ENCODE measurements at regions not wholly inside any gene's neighbourhood (a gene's known extent, or its start where the extent isn't known, plus 50 kb on each side); places are given as distances from the start of the nearest gene placed in this dataset.

- H3K4me2 ChIP-seq (replicated peaks; ENCODE audit: low read depth, low read length, poor library complexity, severe bottlenecking) = no peak overlapping the region
- no peak overlapping the region for H3K4me3 ChIP-seq (ENCODE audit: control extremely low read depth in 1 of 5, extremely low read depth in 1 of 5, insufficient read depth in 1 of 5, low read depth in 2 of 5, low read length in 4 of 5)
- H3K4me1 ChIP-seq (ENCODE audit: control insufficient read depth in 2 of 2, insufficient read depth in 2 of 2, low read length in 2 of 2) = no peaks in the 10 kb centered on the region
- WGBS (ENCODE audit: insufficient coverage) = no CpG with 5 or more reads among the region's 6 CpGs
- no peaks in the 10 kb centered on the region for H3K9me3 ChIP-seq (ENCODE audit: control extremely low read depth in 1 of 3, control insufficient read depth in 2 of 3, insufficient read depth in 1 of 3, low read length in 2 of 3)
- Mint-ChIP-seq H3K27me3 (peaks cover 22% of the 10 kb centered on the region), H3K9me3 (ENCODE audit: insufficient read depth) (no peaks in the 10 kb centered on the region), H3K4me1 (no peaks in the 10 kb centered on the region), H3K27ac (no peak overlapping the region), H3K4me3 (no peak overlapping the region)
- TF ChIP-seq EZH2 (IDR thresholded peaks at IDR 0.05; ENCODE audit: borderline replicate concordance, insufficient read depth, low read depth, low read length, poor library complexity, severe bottlenecking) = no peak
- no peak for TF ChIP-seq CTCF (IDR thresholded peaks at IDR 0.05)
- no peaks in the 10 kb centered on the region for H3K79me2 ChIP-seq (ENCODE audit: control insufficient read depth, insufficient read depth, low read length)
- no peak overlapping the region for H2AFZ ChIP-seq (ENCODE audit: insufficient read depth, low read depth, low read length, poor library complexity, severe bottlenecking)
- no peak overlapping the region for H3K27ac ChIP-seq (ENCODE audit: low read length in 2 of 2)
- intact Hi-C loops (cut with micrococcal nuclease) = no loop called here
- POLR2A ChIA-PET = no interaction called here
- no peaks in the 10 kb centered on the region for H3K27me3 ChIP-seq (replicated peaks in 1 of 4; ENCODE audit: control extremely low read depth in 1 of 4, control insufficient read depth in 3 of 4, insufficient read depth in 4 of 4, low read length in 3 of 4)
- ATAC-seq (ENCODE audit: low read depth) = no peak
- CTCF ChIA-PET = interaction anchor here (1.1 kb wide), 1 partner anchor 9 kb away, joined by 3 read pairs; no protein-coding TSS in a partner anchor
- no peaks in the 10 kb centered on the region for H4K20me1 ChIP-seq (ENCODE audit: control insufficient read depth, insufficient read depth, low read length, poor library complexity, severe bottlenecking)
- no peaks in the 10 kb centered on the region for H3K36me3 ChIP-seq (replicated peaks in 1 of 2; ENCODE audit: control extremely low read depth in 1 of 2, control insufficient read depth in 1 of 2, extremely low read depth in 1 of 2, insufficient read depth in 2 of 2, low read length in 1 of 2)
- H3K9ac ChIP-seq (ENCODE audit: low read length) = no peak overlapping the region
- no peak for DNase-seq
Observed at GRCh38 chr3:66662894-66663293, 162.1 kb upstream of the LRIG1 start.

GRCh38 chr3:66665021-66665695 lies 164.3 kb upstream of the LRIG1 start:
- Histone ChIP-seq H3K4me2 (replicated peaks; ENCODE audit: low read depth, low read length, poor library complexity, severe bottlenecking) (no peak overlapping the region), H3K4me1 (ENCODE audit: control insufficient read depth in 2 of 2, insufficient read depth in 2 of 2, low read length in 2 of 2) (no peaks in the 10 kb centered on the region), H4K20me1 (ENCODE audit: control insufficient read depth, insufficient read depth, low read length, poor library complexity, severe bottlenecking) (no peaks in the 10 kb centered on the region), H3K27me3 (replicated peaks in 1 of 4; ENCODE audit: control extremely low read depth in 1 of 4, control insufficient read depth in 3 of 4, insufficient read depth in 4 of 4, low read length in 3 of 4) (no peaks in the 10 kb centered on the region), H2AFZ (ENCODE audit: insufficient read depth, low read depth, low read length, poor library complexity, severe bottlenecking) (no peak overlapping the region), H3K9me3 (ENCODE audit: control extremely low read depth in 1 of 3, control insufficient read depth in 2 of 3, insufficient read depth in 1 of 3, low read length in 2 of 3) (no peaks in the 10 kb centered on the region), H3K9ac (ENCODE audit: low read length) (no peak overlapping the region), H3K27ac (ENCODE audit: low read length in 2 of 2) (no peak overlapping the region), H3K36me3 (replicated peaks in 1 of 2; ENCODE audit: control extremely low read depth in 1 of 2, control insufficient read depth in 1 of 2, extremely low read depth in 1 of 2, insufficient read depth in 2 of 2, low read length in 1 of 2) (no peaks in the 10 kb centered on the region), H3K79me2 (ENCODE audit: control insufficient read depth, insufficient read depth, low read length) (no peaks in the 10 kb centered on the region), H3K4me3 (ENCODE audit: control extremely low read depth in 1 of 5, extremely low read depth in 1 of 5, insufficient read depth in 1 of 5, low read depth in 2 of 5, low read length in 4 of 5) (no peak overlapping the region)
- POLR2A ChIA-PET = no interaction called here
- H3K4me3 Mint-ChIP-seq = no peak overlapping the region
- no peaks in the 10 kb centered on the region for H3K4me1 Mint-ChIP-seq
- H3K27me3 Mint-ChIP-seq = peaks cover 18% of the 10 kb centered on the region
- ATAC-seq (ENCODE audit: low read depth) (no peak), DNase-seq (no peak)
- WGBS (ENCODE audit: insufficient coverage) = 91% methylated on average over 5 of the region's 5 CpGs
- intact Hi-C loops (cut with micrococcal nuclease) = no loop called here
- H3K9me3 Mint-ChIP-seq (ENCODE audit: insufficient read depth) = no peaks in the 10 kb centered on the region
- TF ChIP-seq EZH2 (IDR thresholded peaks at IDR 0.05; ENCODE audit: borderline replicate concordance, insufficient read depth, low read depth, low read length, poor library complexity, severe bottlenecking) (no peak), CTCF (IDR thresholded peaks at IDR 0.05) (no peak)
- CTCF ChIA-PET = no interaction called here
- no peak overlapping the region for H3K27ac Mint-ChIP-seq

All from B cell (primary cell).